ENCODE measurements at regions not wholly inside any gene's neighbourhood (a gene's known extent, or its start where the extent isn't known, plus 50 kb on each side); places are given as distances from the start of the nearest gene placed in this dataset.

DNA sequence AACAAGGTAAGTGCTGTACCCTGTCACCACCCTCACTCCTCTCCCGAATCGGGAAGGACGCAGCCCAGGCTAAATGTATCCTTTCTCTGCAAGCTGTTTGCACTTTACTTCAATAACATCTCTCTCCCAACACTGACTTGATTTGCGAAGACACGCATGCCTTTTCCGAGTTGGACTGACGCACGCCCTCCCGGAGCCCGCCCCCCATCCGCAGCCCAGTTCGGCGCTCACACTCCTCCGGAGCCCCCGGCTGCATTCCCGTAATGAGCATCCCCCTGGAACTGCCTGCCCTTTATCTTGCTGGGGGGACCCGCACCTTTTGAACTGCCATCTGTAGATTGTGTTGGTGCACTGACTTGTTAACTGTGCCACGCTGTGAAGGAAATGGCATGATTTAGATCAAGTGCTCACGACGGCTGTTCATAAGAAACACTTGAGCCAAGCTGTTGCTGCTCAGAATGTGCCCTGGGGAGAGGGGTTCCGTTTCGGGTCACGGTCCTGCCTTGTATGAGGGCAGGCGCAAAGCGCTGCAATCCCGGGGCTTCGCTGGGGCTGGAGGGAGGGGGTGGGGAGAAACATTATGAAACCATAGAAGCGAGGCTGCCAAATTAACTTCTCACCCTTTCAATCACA lies 176.6 kb upstream of the CDKN3 start:
- H3K4me1 Mint-ChIP-seq (ENCODE audit: low read depth, unreplicated experiment) = no peaks in the 10 kb centered on the region
- H3K4me3 Mint-ChIP-seq (ENCODE audit: unreplicated experiment) = no peak overlapping the region
- H3K4me1 ChIP-seq = no peaks in the 10 kb centered on the region
- intact Hi-C loops (cut with micrococcal nuclease; ENCODE audit: unreplicated experiment) = no loop called here
- H3K36me3 ChIP-seq (ENCODE audit: control insufficient read depth, insufficient read depth, low read length) = no peaks in the 10 kb centered on the region
- H3K9me3 Mint-ChIP-seq (ENCODE audit: unreplicated experiment) = no peaks in the 10 kb centered on the region
- no peak for DNase-seq
- TF ChIP-seq, protein P1, sequence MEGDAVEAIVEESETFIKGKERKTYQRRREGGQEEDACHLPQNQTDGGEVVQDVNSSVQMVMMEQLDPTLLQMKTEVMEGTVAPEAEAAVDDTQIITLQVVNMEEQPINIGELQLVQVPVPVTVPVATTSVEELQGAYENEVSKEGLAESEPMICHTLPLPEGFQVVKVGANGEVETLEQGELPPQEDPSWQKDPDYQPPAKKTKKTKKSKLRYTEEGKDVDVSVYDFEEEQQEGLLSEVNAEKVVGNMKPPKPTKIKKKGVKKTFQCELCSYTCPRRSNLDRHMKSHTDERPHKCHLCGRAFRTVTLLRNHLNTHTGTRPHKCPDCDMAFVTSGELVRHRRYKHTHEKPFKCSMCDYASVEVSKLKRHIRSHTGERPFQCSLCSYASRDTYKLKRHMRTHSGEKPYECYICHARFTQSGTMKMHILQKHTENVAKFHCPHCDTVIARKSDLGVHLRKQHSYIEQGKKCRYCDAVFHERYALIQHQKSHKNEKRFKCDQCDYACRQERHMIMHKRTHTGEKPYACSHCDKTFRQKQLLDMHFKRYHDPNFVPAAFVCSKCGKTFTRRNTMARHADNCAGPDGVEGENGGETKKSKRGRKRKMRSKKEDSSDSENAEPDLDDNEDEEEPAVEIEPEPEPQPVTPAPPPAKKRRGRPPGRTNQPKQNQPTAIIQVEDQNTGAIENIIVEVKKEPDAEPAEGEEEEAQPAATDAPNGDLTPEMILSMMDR (IDR thresholded peaks at IDR 0.05; ENCODE audit: insufficient read depth in 1 of 2, low read depth in 1 of 2, low read length in 1 of 2, severe bottlenecking in 1 of 2, unreplicated experiment in 1 of 2) = no peak
- H3K27me3 Mint-ChIP-seq (ENCODE audit: insufficient read depth, unreplicated experiment) = no peaks in the 10 kb centered on the region
- no peak overlapping the region for H3K4me3 ChIP-seq (ENCODE audit: low read depth, low read length)
- ChIA-PET POLR2A (no interaction called here), CTCF (no interaction called here)
- H3K27ac Mint-ChIP-seq (ENCODE audit: unreplicated experiment) = no peak overlapping the region
- BruUV-seq (replicated peaks) = no TSS peak
- no peaks in the 10 kb centered on the region for H3K9me3 ChIP-seq
- no peaks in the 10 kb centered on the region for H3K36me3 Mint-ChIP-seq (ENCODE audit: insufficient read depth, unreplicated experiment)
- no peaks in the 10 kb centered on the region for H3K27me3 ChIP-seq (replicated peaks; ENCODE audit: control insufficient read depth, insufficient read depth, low read length)

- no peaks in the 10 kb centered on the region for H3K36me3 ChIP-seq (ENCODE audit: control insufficient read depth, insufficient read depth, low read length)
- CTCF ChIA-PET = no interaction called here
- H3K27me3 ChIP-seq (replicated peaks; ENCODE audit: control insufficient read depth, insufficient read depth, low read length) = no peaks in the 10 kb centered on the region
- no peaks in the 10 kb centered on the region for H3K27me3 Mint-ChIP-seq (ENCODE audit: insufficient read depth, unreplicated experiment)
- BruUV-seq (replicated peaks) = no TSS peak
- H3K4me3 ChIP-seq (ENCODE audit: low read depth, low read length) = no peak overlapping the region
- no peaks in the 10 kb centered on the region for H3K9me3 ChIP-seq
- no peaks in the 10 kb centered on the region for H3K36me3 Mint-ChIP-seq (ENCODE audit: insufficient read depth, unreplicated experiment)
- no peak overlapping the region for H3K4me3 Mint-ChIP-seq (ENCODE audit: unreplicated experiment)
- H3K4me1 Mint-ChIP-seq (ENCODE audit: low read depth, unreplicated experiment) = no peaks in the 10 kb centered on the region
- H3K9me3 Mint-ChIP-seq (ENCODE audit: unreplicated experiment) = no peaks in the 10 kb centered on the region
- POLR2A ChIA-PET = no interaction called here
- DNase-seq = no peak
- H3K4me1 ChIP-seq = no peaks in the 10 kb centered on the region
- TF ChIP-seq, protein P1 (IDR thresholded peaks at IDR 0.05; ENCODE audit: insufficient read depth in 1 of 2, low read depth in 1 of 2, low read length in 1 of 2, severe bottlenecking in 1 of 2, unreplicated experiment in 1 of 2) = no peak
- no peak overlapping the region for H3K27ac Mint-ChIP-seq (ENCODE audit: unreplicated experiment)
- intact Hi-C loops (cut with micrococcal nuclease; ENCODE audit: unreplicated experiment) = no loop called here
Measured at GRCh38 chr14:54220704-54221431, 175.9 kb upstream of the CDKN3 start.

- no peaks in the 10 kb centered on the region for H3K4me1 ChIP-seq
- ChIA-PET CTCF (no interaction called here), POLR2A (no interaction called here)
- no peaks in the 10 kb centered on the region for H3K9me3 Mint-ChIP-seq (ENCODE audit: unreplicated experiment)
- H3K36me3 ChIP-seq (ENCODE audit: control insufficient read depth, insufficient read depth, low read length) = no peaks in the 10 kb centered on the region
- no peaks in the 10 kb centered on the region for H3K27me3 ChIP-seq (replicated peaks; ENCODE audit: control insufficient read depth, insufficient read depth, low read length)
- no peak overlapping the region for H3K4me3 ChIP-seq (ENCODE audit: low read depth, low read length)
- H3K36me3 Mint-ChIP-seq (ENCODE audit: insufficient read depth, unreplicated experiment) = no peaks in the 10 kb centered on the region
- H3K27me3 Mint-ChIP-seq (ENCODE audit: insufficient read depth, unreplicated experiment) = no peaks in the 10 kb centered on the region
- no peaks in the 10 kb centered on the region for H3K4me1 Mint-ChIP-seq (ENCODE audit: low read depth, unreplicated experiment)
- H3K27ac Mint-ChIP-seq (ENCODE audit: unreplicated experiment) = no peak overlapping the region
- no peaks in the 10 kb centered on the region for H3K9me3 ChIP-seq
- no peak for DNase-seq
- TF ChIP-seq, protein P1 (IDR thresholded peaks at IDR 0.05; ENCODE audit: insufficient read depth in 1 of 2, low read depth in 1 of 2, low read length in 1 of 2, severe bottlenecking in 1 of 2, unreplicated experiment in 1 of 2) = no peak
- H3K4me3 Mint-ChIP-seq (ENCODE audit: unreplicated experiment) = no peak overlapping the region
- intact Hi-C loops (cut with micrococcal nuclease; ENCODE audit: unreplicated experiment) = no loop called here
- no TSS peak for BruUV-seq (replicated peaks)
Measured at GRCh38 chr14:54221432-54221803, 175.4 kb upstream of the CDKN3 start.

All from Caco-2 (cell line).